ENCODE measurements at regions not wholly inside any gene's neighbourhood (a gene's known extent, or its start where the extent isn't known, plus 50 kb on each side); places are given as distances from the start of the nearest gene placed in this dataset.
"Not testable (repeated sequence)": the region's sequence is repeated elsewhere in the genome, so short reads cannot be mapped to it uniquely, and the experiment has no call there.

DNA sequence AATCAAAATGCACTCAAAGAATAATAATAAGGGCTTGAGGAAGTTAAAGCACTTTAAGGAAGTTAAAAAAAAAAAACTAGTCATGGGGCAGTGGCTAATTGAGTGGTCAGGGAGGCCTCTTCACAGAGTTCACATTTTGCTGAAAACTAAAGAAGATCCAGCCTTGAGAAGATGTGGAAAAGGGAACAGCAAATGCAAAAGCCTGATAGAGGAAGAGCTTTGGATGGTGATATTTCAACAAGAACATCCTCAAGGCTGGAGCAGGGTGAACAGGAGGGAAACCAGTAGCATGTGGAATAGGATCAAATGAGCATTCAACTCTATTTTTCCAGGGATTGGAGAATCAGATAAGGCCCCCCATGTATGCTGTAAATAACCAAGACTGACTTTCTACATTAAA, 165.7 kb downstream of the SPATA31A6 start:
- not testable (repeated sequence) for H3K9me2 ChIP-seq (replicated peaks; ENCODE audit: insufficient read depth, low read length); H2AFZ ChIP-seq (ENCODE audit: low read length); H4K20me1 ChIP-seq (ENCODE audit: insufficient read depth, low read depth, low read length); H3K27ac ChIP-seq (ENCODE audit: low read length); H3K4me1 ChIP-seq (ENCODE audit: low read length); H3K36me3 ChIP-seq (ENCODE audit: insufficient read depth, low read length); H3K79me2 ChIP-seq (ENCODE audit: low read length); H3K27me3 ChIP-seq (ENCODE audit: low read length); H3K9ac ChIP-seq (ENCODE audit: low read length); H3K4me3 ChIP-seq (ENCODE audit: low read length); H3K9me3 ChIP-seq (ENCODE audit: low read length); H3K4me2 ChIP-seq (ENCODE audit: low read depth, low read length, poor library complexity, severe bottlenecking); DNase-seq

DNA sequence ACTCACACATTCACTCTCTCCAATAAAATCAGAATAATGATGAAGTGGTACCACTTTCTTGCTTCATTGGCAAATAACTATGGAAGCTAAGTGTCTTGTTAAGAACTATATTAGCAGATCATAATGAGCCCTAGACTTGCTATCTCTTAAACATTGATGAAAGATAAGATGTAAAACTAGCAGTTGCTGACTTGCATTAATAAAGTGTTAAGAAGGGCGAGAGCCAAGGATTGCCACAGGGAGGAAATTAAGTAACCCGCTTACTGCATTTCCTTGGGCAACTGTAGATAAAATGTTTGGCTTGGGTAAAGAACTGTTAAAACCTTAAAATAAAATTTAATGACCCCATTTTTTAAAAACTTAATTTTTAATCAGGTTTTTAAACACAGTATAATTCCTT, 167.0 kb downstream of the SPATA31A6 start:
- not testable (repeated sequence) for H3K27me3 ChIP-seq (ENCODE audit: low read length); H3K9me3 ChIP-seq (ENCODE audit: low read length); H2AFZ ChIP-seq (ENCODE audit: low read length); H3K27ac ChIP-seq (ENCODE audit: low read length); H3K4me2 ChIP-seq (ENCODE audit: low read depth, low read length, poor library complexity, severe bottlenecking); H3K4me1 ChIP-seq (ENCODE audit: low read length); H3K9me2 ChIP-seq (replicated peaks; ENCODE audit: insufficient read depth, low read length); H3K4me3 ChIP-seq (ENCODE audit: low read length); H3K36me3 ChIP-seq (ENCODE audit: insufficient read depth, low read length); H3K9ac ChIP-seq (ENCODE audit: low read length); DNase-seq; H4K20me1 ChIP-seq (ENCODE audit: insufficient read depth, low read depth, low read length); H3K79me2 ChIP-seq (ENCODE audit: low read length)

DNA sequence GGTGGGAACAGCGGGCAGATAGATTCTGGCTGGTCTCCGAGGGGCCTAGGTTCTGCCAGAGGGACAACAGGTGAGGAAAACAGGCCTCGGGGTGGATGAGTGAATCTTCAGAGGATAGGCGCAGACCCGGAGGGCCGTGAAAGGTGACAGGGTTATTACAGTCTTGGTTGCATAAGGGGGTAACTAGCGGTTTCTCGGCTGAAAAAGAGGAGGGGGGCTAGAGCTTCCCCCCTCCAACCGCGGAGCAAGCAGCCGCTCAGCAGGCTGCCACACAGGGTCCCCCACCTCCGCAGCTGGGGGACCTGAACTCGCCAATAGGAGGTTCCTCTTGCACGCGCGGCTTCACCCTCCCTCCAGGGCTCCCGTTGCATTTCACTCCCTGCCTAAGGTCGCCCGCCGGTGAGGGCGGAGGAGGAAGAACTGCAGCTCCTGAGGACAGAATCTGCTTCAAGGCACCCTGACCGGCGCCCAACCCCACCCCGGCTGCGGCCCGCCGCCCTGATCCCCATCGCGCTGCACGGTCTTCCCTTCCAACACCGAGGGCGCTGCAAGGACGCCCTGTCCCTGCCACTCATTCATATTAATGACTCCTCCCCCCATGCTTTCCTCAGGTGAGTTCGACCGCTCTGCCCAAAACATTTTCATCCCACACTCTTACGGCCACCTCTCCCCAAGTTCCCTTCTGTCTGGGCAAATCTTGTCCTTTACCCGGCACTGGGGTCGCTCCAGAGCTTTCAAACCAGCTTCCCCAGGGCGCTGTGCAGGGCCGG, 174.3 kb downstream of the SPATA31A6 start:
- DNase-seq; H3K4me2 ChIP-seq (ENCODE audit: low read depth, low read length, poor library complexity, severe bottlenecking); H3K36me3 ChIP-seq (ENCODE audit: insufficient read depth, low read length); H2AFZ ChIP-seq (ENCODE audit: low read length); H3K27me3 ChIP-seq (ENCODE audit: low read length); H3K9me2 ChIP-seq (replicated peaks; ENCODE audit: insufficient read depth, low read length); H3K4me3 ChIP-seq (ENCODE audit: low read length); H3K9me3 ChIP-seq (ENCODE audit: low read length); H3K27ac ChIP-seq (ENCODE audit: low read length); H3K4me1 ChIP-seq (ENCODE audit: low read length); H3K79me2 ChIP-seq (ENCODE audit: low read length); H3K9ac ChIP-seq (ENCODE audit: low read length); H4K20me1 ChIP-seq (ENCODE audit: insufficient read depth, low read depth, low read length): not testable (repeated sequence)

DNA sequence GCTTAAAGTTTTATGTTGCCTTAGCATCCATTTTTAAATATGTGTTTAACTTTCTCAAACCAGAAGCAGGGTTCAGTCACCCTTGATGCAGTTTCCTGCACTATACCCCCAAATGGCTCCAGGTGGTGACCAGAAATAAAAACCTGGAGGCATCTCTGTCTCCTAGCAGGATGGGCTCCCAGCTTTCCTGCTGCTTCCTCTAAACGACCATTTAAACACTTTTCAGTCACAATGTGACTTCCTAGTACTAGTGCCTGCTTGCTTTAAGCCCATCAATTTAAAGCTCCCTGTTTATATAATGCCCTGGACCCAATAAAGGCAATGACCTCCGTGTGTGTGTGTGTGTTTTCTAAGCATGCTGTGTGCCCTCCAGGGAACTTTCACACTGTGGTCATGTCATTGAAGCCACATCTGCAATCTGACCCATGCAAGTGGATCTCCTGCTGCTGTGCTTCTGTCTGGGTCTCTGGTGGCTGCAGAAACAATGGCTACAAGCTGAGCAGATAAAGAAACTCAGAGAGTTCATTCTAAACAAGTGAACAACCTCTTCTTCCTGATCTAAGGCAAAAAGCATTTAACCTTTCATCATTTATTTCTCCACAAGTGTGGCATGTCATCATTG, 175.3 kb downstream of the SPATA31A6 start:
- H3K4me3 ChIP-seq (ENCODE audit: low read length); H2AFZ ChIP-seq (ENCODE audit: low read length); H4K20me1 ChIP-seq (ENCODE audit: insufficient read depth, low read depth, low read length): not testable (repeated sequence)

DNA sequence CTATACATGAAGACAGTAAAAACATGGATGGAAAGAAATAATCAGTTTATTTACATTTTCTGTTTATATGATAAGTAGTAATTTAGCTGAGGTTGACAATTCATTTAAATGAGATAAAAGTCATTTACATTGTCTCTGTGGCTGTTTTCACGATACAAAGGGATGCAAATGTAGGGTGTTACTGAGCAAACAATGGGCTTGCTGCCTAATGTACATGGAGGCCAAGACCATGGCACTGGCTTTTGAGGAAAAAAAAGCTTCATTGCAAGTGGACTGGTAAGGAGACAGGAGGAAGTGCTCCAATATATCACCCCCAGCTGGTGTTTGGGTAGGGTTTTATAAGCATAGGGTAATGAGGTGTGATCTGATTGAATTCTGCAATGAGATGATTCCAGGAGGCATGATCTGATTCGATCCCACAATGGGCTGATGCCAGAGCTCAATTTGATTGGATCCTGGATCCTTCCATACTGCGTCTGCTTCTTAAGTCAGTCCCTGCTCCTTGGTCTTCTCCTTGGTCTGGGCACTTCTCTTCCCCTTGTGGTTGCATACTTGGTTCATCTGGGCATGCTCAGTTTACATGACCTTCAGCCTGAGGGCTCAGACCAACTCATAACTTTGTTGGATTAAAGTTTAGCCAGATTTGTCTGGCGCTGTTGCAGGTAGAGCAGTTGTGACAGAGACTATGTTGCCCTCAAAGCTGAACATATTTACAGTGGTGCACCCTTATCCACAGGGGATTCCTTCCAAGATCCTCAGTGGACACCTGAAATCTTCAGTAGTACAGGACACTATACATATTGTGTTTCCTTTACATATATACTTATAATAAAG, 181.2 kb downstream of the SPATA31A6 start:
- not testable (repeated sequence) for H3K79me2 ChIP-seq (ENCODE audit: low read length); H3K27ac ChIP-seq (ENCODE audit: low read length); H2AFZ ChIP-seq (ENCODE audit: low read length); H3K36me3 ChIP-seq (ENCODE audit: insufficient read depth, low read length); H3K4me1 ChIP-seq (ENCODE audit: low read length); H3K4me3 ChIP-seq (ENCODE audit: low read length); H3K9me2 ChIP-seq (replicated peaks; ENCODE audit: insufficient read depth, low read length); H3K9ac ChIP-seq (ENCODE audit: low read length); H3K4me2 ChIP-seq (ENCODE audit: low read depth, low read length, poor library complexity, severe bottlenecking); DNase-seq; H3K27me3 ChIP-seq (ENCODE audit: low read length); H3K9me3 ChIP-seq (ENCODE audit: low read length); H4K20me1 ChIP-seq (ENCODE audit: insufficient read depth, low read depth, low read length)

More for the DNA sequence above, 175.3 kb downstream of the SPATA31A6 start:
- not testable (repeated sequence) for H3K27ac ChIP-seq (ENCODE audit: low read length); H3K36me3 ChIP-seq (ENCODE audit: insufficient read depth, low read length); DNase-seq; H3K27me3 ChIP-seq (ENCODE audit: low read length); H3K4me1 ChIP-seq (ENCODE audit: low read length); H3K79me2 ChIP-seq (ENCODE audit: low read length); H3K4me2 ChIP-seq (ENCODE audit: low read depth, low read length, poor library complexity, severe bottlenecking); H3K9me3 ChIP-seq (ENCODE audit: low read length); H3K9ac ChIP-seq (ENCODE audit: low read length); H3K9me2 ChIP-seq (replicated peaks; ENCODE audit: insufficient read depth, low read length)

DNA sequence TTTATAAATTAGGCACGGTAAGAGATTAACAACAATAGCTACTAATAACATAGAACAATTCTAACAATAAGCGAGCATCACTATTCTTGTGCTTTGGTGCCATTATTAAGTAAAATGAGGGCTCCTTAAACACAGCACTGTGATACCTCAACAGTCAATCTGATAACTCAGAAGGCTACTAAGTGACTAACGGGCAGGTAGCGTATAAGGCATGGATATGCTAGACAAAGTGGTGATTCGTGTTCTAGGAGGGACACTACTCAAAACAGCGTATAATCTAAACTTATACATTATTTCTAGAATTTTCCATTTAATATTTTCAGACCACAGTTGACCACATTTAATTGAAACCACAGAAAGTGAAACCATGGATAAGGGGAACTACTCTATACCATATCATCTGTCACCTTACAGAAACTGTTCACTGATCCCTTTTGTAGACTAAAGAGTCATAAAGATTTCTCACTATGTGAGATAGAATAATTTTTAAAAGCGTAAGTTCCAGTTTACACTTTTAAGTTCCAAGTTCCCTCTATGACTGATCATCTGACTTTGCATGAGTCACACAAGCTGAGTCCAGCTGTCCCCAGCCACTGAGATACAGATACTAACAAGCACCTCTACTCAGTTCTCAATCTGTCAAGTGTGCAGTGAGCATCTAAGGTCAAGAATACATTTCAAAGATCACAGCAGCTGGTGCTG, 181.9 kb downstream of the SPATA31A6 start:
- H3K27me3 ChIP-seq (ENCODE audit: low read length); H3K9me2 ChIP-seq (replicated peaks; ENCODE audit: insufficient read depth, low read length); H3K36me3 ChIP-seq (ENCODE audit: insufficient read depth, low read length); H3K9ac ChIP-seq (ENCODE audit: low read length); H3K4me2 ChIP-seq (ENCODE audit: low read depth, low read length, poor library complexity, severe bottlenecking); H3K27ac ChIP-seq (ENCODE audit: low read length); H4K20me1 ChIP-seq (ENCODE audit: insufficient read depth, low read depth, low read length); H3K4me3 ChIP-seq (ENCODE audit: low read length); H3K9me3 ChIP-seq (ENCODE audit: low read length); DNase-seq; H2AFZ ChIP-seq (ENCODE audit: low read length); H3K79me2 ChIP-seq (ENCODE audit: low read length); H3K4me1 ChIP-seq (ENCODE audit: low read length): not testable (repeated sequence)

DNA sequence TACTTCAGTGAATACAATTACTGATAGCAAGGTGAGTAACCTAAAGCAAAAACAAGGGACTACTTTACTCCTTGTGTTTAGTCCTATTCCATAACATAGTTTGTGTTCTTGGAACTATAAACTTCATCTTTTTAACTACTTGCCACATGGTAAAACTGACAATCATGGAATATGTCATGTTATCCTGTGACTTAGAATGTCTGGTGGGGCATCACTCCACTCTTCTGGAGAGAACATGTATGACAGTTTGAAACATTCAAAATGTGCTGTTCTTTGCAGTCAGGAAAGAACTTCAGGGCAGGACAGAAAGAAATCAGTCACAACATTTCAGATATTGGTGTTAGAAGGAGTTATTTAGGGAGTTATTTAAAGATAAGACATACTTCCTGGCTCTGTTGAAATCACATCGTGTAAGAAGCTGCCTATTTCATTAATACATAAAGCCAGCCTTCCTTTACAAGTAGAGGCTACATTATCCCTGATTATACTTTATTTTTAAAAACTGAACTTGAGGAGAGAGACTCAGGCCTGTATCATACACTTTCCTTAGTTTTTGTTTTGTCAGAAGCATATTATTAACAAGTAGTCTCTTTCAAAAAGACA, 184.9 kb downstream of the SPATA31A6 start:
- not testable (repeated sequence) for H3K79me2 ChIP-seq (ENCODE audit: low read length); H3K9ac ChIP-seq (ENCODE audit: low read length); H3K9me3 ChIP-seq (ENCODE audit: low read length); H3K27me3 ChIP-seq (ENCODE audit: low read length); H3K9me2 ChIP-seq (replicated peaks; ENCODE audit: insufficient read depth, low read length); H3K27ac ChIP-seq (ENCODE audit: low read length); DNase-seq; H3K4me2 ChIP-seq (ENCODE audit: low read depth, low read length, poor library complexity, severe bottlenecking); H3K4me3 ChIP-seq (ENCODE audit: low read length); H3K36me3 ChIP-seq (ENCODE audit: insufficient read depth, low read length); H4K20me1 ChIP-seq (ENCODE audit: insufficient read depth, low read depth, low read length); H2AFZ ChIP-seq (ENCODE audit: low read length); H3K4me1 ChIP-seq (ENCODE audit: low read length)

DNA sequence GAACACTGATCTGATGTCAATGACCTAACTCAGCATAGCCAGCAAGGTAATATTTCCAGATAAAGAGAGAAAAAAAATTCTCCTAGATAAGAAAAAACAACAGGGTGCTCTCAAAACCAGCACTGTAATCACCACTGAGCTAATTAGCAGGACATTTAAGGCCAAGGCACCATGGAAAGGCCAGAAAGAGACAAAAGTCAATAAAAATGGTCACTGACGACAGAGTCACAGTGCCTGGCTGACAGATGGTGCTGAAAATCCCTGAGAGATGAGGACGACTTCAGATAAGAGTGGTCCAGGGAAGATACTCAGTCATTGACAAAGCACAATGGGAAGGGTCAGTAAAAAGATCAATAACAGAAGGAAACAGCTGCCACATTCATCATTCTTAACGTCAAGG, 186.7 kb downstream of the SPATA31A6 start:
- H3K4me3 ChIP-seq (ENCODE audit: low read length); H3K9me2 ChIP-seq (replicated peaks; ENCODE audit: insufficient read depth, low read length); DNase-seq: not testable (repeated sequence)

More for the DNA sequence above, 186.7 kb downstream of the SPATA31A6 start:
- not testable (repeated sequence) for H3K4me1 ChIP-seq (ENCODE audit: low read length); H3K79me2 ChIP-seq (ENCODE audit: low read length); H3K4me2 ChIP-seq (ENCODE audit: low read depth, low read length, poor library complexity, severe bottlenecking); H3K9ac ChIP-seq (ENCODE audit: low read length); H3K36me3 ChIP-seq (ENCODE audit: insufficient read depth, low read length); H2AFZ ChIP-seq (ENCODE audit: low read length); H3K27ac ChIP-seq (ENCODE audit: low read length); H4K20me1 ChIP-seq (ENCODE audit: insufficient read depth, low read depth, low read length); H3K9me3 ChIP-seq (ENCODE audit: low read length); H3K27me3 ChIP-seq (ENCODE audit: low read length)

Measured in Karpas-422 (cell line).